Muscle of back (tissue), 3 donors: ENCODE measurements at regions not wholly inside any gene's neighbourhood (a gene's known extent, or its start where the extent isn't known, plus 50 kb on each side); places are given as distances from the start of the nearest gene placed in this dataset.
"Not testable (repeated sequence)": the region's sequence is repeated elsewhere in the genome, so short reads cannot be mapped to it uniquely, and the experiment has no call there.

Source experiments
- DNase-seq, 3 donors: peaks; one replicate each; pipeline versions ENCODE4 v3.0.0 to v3.0.0-alpha.2; 2013

DNA sequence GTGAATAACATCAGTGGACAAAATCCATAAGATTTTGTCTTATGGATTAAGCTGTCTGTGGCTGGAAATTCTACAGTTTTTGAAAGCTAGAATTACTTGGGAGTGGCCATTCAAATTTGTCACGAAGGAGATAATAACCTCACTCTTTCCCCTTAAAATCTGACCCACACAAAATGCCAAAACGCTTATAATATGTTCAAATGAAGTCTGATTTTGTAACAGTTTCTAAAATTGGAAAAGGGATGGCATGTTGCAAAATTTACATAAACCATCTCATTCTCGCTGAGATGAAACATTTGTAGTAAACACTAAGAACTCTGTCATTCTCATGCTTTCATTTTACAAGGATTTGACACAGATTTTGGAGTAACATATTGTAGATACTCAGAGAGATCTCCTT is 112.7 kb downstream of the GJA1 start:
- peak in 1 of 3 donors; percentile 21 for DNase-seq

DNA sequence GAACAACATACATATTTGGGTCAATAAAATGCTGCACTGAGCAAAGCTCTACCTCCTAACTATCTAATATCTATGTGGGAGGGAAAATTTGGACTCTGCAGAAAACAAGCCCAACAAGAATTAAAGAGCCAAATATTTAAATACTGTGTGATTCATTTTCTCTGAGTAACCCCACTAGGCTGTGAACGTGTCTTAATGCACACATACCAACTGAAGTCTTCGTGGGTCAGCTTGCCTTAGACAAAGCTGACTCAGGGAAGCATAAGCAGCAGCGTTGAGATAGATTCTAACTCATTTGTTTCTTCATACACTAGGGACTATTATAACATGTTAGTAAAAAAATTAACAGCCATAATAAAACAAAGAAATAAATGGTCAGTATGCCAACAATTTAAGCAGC is 114.3 kb downstream of the GJA1 start:
- peak in 2 of 3 donors; percentile 36 to 81 for DNase-seq

GRCh38 chr6:121550491-121551010 is 115.1 kb downstream of the GJA1 start:
- DNase-seq = no peak

DNA sequence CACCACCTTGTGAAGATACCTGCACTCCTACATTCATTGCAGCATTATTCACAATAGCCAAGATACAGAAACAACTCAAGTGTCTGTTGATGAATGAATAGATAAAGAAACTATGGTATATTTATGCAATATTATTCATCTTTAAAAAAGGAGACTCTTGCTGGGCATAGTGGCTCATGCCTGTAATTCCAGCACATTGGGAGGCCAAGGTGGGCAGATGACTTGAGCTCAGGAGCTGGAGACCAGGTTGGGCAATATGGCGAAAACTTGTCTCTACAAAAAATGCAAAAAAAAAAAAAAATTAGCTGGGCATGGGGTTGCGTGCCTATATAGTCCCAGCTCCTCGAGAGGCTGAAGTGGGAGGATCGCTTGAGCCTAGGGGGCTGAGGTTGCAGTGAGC is 119.8 kb downstream of the GJA1 start:
- no peak for DNase-seq

GRCh38 chr6:121556149-121556548 is 120.7 kb downstream of the GJA1 start:
- not testable (repeated sequence) for DNase-seq

- DNase-seq = no peak
Measured at GRCh38 chr6:121557146-121557940, 121.9 kb downstream of the GJA1 start.

- DNase-seq = no peak
Measured at GRCh38 chr6:121559611-121560269, 124.3 kb downstream of the GJA1 start.

DNA sequence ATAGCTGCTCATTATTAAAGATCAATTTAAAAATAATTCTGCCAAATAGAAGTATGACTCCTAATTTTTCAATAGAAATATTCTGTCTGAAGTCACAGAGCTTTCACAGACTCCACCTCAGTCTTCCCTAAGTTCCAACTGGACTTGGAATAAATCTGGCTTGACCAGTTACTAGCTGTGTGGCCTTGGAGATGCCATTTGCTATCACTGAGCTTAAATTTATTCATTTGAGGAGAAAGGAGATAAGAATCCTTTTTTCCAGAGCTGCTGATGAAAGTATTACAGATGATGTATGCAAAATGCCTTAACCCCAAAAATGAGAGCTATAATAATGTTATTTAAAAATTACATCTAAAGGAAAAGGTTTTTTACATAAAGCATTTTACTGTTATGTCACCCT is 125.0 kb downstream of the GJA1 start:
- DNase-seq = no peak

GRCh38 chr6:121563286-121563685 is 127.8 kb downstream of the GJA1 start:
- no peak for DNase-seq

DNA sequence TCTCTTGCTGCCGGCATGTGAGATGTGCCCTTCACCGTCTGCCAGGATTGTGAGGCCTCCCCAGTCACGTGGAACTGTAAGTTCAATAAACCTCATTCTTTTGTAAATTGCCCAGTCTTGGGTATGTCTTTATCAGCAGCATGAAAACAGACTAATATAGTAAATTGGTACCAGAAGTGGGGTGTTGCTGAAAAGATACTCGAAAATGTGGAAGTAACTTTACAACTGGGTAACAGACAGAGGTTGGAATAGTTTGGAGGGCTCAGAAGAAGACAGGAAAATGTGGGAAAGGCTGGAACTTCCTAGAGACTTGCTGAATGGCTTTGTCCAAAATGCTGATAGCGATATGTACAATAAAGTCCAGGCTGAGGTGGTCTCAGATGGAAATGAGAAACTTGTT is 129.1 kb downstream of the GJA1 start:
- DNase-seq = not testable (repeated sequence)

DNA sequence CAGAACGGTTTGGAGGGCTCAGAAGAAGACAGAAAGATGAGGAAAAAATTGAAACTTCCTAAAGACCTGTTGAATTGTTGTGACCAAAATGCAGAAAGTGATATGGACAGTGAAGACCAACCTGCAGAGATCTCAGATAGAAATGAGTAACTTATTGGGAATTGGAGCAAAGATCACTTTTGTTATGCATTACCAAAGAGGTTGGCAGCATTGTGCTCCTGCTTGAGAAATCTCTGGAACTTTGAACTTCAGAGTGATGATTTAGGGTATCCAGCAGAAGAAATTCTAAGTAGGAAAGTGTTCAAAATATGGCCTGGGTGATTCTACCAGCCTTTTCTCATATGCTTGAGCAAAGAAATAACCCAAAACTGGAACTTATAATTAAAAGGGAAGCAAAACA is 136.0 kb downstream of the GJA1 start:
- DNase-seq = no peak

- no peak for DNase-seq
Measured at GRCh38 chr6:121573481-121573880, 138.0 kb downstream of the GJA1 start.

- no peak for DNase-seq
Measured at GRCh38 chr6:121578216-121578615, 142.8 kb downstream of the GJA1 start.

- no peak for DNase-seq
Measured at GRCh38 chr6:121579478-121579877, 144.0 kb downstream of the GJA1 start.

DNA sequence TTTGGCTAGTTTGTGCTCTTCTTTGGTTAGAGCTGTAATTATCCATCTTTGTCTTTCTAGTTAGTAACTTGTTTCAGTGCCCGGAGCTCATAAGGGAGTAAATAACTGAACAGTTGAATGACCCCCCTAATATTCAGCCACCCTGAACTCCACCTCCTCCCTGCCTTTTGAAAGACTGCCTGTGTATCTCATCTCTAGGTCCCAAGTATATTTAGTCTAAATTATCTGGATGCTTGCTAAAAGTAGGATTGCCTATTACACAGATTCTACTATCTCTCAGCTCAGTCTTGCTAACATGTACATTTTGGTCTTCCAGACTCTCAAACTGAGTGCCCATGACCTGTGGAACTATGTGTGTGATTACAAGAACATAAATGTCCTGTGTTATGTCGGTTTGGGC is 145.9 kb downstream of the GJA1 start:
- no peak for DNase-seq

GRCh38 chr6:121582262-121582661 is 146.8 kb downstream of the GJA1 start:
- DNase-seq = no peak

GRCh38 chr6:121584586-121585369 is 149.3 kb downstream of the GJA1 start:
- peak in 2 of 3 donors; percentile 44 to 55 for DNase-seq

GRCh38 chr6:121590438-121590837 is 155.0 kb downstream of the GJA1 start:
- DNase-seq = no peak

GRCh38 chr6:121590916-121591315 is 155.5 kb downstream of the GJA1 start:
- DNase-seq = no peak

DNA sequence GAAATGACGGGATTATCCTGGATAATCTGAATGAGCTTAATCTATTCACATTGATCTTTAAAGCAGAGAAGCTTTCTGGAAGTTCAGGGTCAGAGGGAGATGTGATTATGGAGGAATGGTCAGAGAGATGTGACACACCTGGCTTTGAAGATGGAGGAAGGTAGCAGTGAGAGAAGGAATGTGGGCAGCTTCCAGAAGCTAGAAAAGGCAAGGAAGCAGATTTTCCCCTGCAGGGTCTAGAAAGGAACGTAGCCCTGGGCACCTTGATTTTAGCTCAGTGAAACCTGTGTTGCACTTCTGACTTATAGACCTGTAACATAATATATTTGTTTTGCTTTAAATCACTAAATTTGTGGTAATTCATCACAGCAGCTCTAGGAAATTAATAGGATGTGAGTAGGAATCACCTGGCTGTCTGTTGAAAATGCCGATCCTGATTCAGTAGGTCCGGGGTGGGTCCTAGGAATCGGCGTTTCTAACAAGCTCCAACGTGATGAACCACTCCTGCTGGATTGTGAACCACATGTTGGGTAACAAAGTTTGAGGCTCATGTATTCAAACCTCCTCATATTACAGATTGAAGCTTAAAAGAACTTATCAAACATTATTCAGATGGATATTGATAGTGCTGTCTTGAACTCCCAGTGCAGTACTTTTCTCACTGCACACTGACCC is 157.0 kb downstream of the GJA1 start:
- DNase-seq = no peak

DNA sequence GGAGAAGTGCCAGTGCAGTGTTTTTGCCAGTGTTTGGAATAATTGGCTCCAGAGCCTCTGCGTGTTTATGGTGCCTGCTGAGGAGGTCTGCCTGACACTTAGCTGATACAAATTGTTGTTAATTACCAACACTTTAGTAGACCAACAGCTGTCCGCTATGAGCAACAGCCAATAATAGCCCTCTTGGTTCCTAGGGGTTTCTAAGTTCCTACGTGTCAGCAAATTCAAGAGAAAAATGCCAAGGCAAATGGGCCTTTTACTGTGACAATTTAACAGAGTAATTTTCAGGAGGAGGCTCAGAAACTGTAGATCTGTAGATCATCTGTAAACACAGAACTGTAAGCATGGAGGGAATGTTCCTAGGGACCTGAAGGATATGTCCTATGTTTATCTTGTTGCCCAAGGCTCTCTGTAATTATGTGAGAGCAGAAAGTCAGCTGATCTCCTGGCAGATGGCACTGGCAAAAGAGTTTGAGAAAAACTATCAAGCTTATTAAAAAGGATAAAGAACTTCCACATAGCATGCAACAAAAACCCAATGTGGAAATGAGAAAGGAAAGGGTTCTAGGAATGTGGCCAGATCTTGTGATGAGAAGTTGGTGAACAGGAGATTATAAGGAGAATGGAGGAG is 157.7 kb downstream of the GJA1 start:
- peak in 2 of 3 donors; percentile 22 to 23 for DNase-seq
